NCI-H345 (cell line): ENCODE measurements at regions not wholly inside any gene's neighbourhood (a gene's known extent, or its start where the extent isn't known, plus 50 kb on each side); places are given as distances from the start of the nearest gene placed in this dataset.
"Not testable (repeated sequence)": the region's sequence is repeated elsewhere in the genome, so short reads cannot be mapped to it uniquely, and the experiment has no call there.

Source experiments
- DNase-seq: peaks from one replicate; lab custom pipeline; 2025; lab: John Stamatoyannopoulos, UW

DNA sequence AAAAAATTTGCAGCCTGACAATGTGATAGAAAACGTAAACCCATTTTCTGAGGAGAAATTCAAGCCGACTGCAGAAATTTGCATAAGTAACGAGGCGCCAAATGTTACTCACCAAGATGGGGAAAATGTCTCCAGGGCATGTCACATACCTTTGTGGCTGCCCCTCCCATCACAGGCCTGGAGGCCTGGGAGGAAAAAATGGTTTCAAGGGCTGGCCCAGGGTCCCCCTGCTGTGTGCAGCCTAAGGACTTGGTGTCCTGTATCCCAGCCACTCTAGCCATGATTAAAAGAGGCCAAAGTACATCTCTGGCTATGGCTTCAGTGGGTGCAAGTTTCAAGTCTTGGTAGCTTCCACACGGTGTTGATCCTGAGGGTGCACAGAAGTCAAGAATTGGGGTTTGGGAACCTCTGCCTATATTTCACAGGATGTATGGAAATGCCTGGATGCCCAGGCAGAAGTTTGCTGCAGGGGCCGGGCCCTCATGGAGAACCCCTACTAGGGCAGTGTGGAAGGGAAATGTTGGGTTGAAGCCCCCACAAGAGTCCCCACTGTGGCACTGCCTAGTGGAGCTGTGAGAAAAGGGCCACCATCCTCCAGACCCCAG is 1842.3 kb downstream of the PCDH9 start:
- no peak for DNase-seq

- peak; percentile 22 for DNase-seq
Observed at GRCh38 chr13:65378943-65379519, 1851.1 kb downstream of the PCDH9 start.

DNA sequence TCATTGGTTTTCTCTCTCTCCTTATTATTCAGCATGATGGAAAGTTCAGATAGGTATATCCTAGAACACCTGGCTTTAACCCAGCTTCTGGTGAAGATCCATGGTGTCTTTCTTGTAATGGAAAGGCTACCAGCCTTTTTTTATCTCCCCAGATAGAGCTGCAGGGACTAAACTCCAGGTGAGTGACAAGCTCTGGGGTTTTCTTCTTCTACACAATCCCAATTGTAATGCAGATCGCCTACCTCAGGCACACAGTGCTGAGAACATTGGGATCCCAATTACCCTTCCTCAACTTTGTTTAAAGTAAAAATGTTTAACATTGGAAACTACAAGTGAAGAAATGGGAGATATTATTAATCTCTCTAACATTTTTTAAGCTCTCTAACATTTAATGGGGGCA is 1851.7 kb downstream of the PCDH9 start:
- DNase-seq, result no peak

GRCh38 chr13:65368832-65369231 is 1861.3 kb downstream of the PCDH9 start:
- DNase-seq, result no peak

- no peak for DNase-seq
Observed at GRCh38 chr13:65353951-65354350, 1876.2 kb downstream of the PCDH9 start.

GRCh38 chr13:65353150-65353549 is 1877.0 kb downstream of the PCDH9 start:
- DNase-seq, result not testable (repeated sequence)

DNA sequence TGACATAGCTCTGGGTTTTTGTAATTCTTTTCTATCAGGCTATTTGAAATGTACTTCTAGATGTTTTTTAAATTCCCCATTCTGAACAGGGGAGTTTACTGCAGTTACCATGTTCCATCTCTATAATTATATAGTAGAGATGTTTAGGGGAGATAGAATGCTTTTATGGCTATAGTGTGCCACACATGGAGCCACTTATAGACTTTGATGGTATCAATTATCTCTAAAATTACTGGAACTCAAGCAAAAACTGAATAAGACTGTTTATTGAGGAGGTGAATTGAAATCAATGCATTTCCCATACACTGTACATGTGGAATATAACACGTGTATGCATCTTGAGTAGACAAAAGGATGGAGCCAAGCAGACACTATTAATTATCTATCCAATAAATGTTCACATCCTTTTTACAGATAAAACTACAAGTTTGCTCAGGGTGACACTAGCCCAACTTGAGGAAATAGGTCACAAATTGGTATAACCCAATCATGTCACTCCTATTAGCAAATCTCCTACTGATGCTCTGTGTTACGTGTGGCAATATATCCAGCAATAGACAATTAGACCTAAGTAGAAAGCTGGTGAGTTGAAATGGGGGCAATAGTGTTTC is 1882.6 kb downstream of the PCDH9 start:
- DNase-seq, result no peak

GRCh38 chr13:65343898-65344663 is 1886.1 kb downstream of the PCDH9 start:
- DNase-seq, result no peak

DNA sequence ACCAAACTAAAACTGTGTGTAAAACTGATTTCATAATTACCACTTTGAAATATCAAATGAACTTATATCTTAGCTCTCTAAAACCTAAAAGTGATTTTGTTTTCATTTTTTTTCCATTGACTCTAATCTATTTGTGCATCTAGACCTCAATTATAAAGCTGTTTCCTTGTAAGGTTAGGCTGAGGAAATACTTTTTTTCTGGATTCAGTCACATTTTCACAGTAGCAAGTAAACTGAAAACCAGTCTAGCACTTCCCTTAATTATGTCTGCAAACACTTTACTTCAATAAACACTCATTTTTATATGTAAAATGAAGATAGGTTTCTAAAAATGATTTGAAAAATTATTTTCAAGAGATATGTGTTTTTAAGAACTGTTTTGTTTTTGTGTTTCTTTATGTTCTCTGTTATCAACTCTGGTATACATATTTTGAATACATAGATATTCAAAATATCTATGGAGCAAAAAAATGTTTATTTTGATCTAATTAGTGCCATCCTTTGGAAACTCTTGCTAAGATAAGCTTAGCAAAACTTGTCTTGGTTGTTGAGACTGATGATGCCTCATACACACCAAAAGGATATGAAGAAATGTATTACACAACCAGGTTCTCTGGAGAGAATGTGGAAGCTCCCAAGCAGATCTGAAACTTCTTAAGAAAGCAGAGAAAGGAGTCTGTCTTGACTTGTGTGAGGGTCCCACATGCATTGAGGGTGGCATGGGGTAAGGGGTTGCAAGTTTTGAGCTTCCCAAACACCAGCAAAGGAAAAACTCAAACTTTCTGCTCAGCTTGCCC is 1887.4 kb downstream of the PCDH9 start:
- DNase-seq, result no peak

- no peak for DNase-seq
Observed at GRCh38 chr13:65339241-65339640, 1890.9 kb downstream of the PCDH9 start.

- DNase-seq, result no peak
Observed at GRCh38 chr13:65336916-65337315, 1893.2 kb downstream of the PCDH9 start.

GRCh38 chr13:65336087-65336749 is 1893.9 kb downstream of the PCDH9 start:
- DNase-seq, result no peak

DNA sequence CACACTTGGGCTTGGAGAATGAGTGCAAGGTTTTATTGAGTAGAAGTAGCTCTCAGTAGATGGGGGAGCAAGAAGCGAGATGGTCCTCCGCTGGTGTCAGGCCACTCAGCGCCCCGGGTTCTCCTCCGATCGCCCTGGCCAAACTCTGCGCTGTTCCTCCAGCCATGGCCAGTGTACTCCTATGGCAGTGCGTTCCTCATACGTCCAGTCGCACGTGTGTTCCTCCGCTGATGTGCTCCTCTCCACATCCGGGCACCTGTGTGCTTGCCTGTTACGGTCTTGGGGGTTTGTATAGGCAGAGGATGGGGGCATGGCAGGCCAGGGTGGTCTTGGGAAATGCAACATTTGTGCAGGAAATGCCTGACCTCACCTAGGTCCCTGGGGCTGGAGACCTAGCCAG is 1899.4 kb downstream of the PCDH9 start:
- no peak for DNase-seq

GRCh38 chr13:65330287-65330686 is 1899.8 kb downstream of the PCDH9 start:
- no peak for DNase-seq

GRCh38 chr13:65323192-65323591 is 1906.9 kb downstream of the PCDH9 start:
- DNase-seq, result not testable (repeated sequence)

DNA sequence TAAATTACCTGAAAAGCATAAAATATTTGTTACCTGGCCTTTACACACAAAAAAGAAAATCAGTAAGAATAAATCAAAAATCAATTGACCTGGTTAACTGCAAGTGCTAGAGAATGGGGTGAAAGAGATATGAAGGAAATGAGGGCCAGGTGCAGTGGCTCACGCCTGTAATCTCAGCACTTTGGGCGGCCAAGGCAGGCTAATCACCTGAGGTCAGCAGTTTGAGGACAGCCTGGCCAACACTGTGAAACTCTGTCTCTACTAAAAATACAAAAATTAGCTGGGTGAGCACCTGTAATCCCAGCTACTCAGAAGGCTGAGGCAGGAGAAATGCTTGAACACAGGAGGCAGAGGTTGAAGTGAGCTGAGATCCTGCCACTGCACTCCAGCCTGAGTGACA is 1908.7 kb downstream of the PCDH9 start:
- not testable (repeated sequence) for DNase-seq

- no peak for DNase-seq
Observed at GRCh38 chr13:65314008-65314407, 1916.1 kb downstream of the PCDH9 start.

GRCh38 chr13:65310663-65311328 is 1919.3 kb downstream of the PCDH9 start:
- DNase-seq, result no peak

DNA sequence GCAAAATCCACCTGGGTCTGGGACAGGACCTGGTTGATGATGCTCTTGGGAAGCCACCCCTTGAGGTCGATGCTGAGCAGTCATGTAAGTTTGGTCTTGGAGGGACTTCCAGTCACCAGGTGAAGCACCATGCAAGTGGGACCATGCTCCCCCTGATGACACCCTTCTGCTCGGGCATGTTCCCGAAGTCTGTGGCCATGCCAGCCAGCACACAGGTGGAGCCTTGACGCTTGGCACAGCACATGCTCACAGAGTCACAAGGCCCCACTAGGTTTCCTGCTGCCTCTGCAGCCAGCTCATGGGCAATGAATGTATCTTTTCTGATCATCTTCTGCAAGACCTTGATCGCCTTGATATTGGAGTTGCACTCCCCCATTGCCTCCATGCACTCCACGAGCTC is 1920.2 kb downstream of the PCDH9 start:
- DNase-seq, result no peak

DNA sequence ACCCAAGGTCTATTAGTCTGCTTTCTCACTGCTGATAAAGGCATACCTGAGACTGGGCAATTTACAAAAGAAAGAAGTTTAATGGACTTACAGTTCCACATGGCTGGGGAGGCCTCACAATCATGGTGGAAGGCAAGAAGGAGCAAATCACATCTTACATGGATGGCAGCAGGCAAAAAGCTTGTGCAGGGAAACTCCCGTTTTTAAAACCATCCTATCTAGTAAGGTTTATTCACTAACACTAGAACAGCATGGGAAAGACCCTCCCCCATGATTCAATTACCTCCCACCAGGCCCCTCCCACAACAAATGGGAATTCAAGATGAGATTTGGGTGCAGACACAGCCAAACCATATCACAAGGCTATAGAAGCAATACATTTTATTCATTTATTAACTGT is 1921.4 kb downstream of the PCDH9 start:
- not testable (repeated sequence) for DNase-seq

DNA sequence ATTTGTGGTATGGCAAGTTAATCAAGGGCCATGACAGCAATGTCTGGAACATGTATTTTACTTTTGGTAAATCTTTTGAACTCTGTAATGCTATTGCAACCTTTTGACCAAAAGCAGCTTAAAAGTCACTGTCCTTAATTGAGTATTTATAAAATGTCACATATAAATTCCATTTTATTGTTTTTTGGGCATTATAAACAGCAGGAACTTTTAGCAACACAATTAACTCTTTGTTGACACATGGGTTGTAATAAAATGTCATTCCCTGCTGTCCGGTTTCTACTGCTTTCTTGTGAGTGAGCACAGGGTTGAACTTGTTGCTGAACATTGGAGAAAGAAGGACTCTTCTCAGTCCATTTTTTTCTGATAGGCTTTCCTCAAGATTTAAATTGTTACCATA is 1923.1 kb downstream of the PCDH9 start:
- DNase-seq, result no peak
